ENCODE measurements at regions not wholly inside any gene's neighbourhood (a gene's known extent, or its start where the extent isn't known, plus 50 kb on each side); places are given as distances from the start of the nearest gene placed in this dataset.

GRCh38 chr4:82097504-82097903, 276.3 kb downstream of the HNRNPD start:
- TF ChIP-seq CTCF (IDR thresholded peaks at IDR 0.05) (no peak), POLR2AphosphoS5 (IDR thresholded peaks at IDR 0.05; ENCODE audit: low read depth, low read length) (no peak), TCF7L2 (IDR thresholded peaks at IDR 0.05; ENCODE audit: low read depth, low read length) (no peak), REST (IDR thresholded peaks at IDR 0.05; ENCODE audit: insufficient read depth in 1 of 2, low read depth in 2 of 2, low read length in 1 of 2) (no peak)

Data from Panc1 (cell line).